ENCODE measurements at regions not wholly inside any gene's neighbourhood (a gene's known extent, or its start where the extent isn't known, plus 50 kb on each side); places are given as distances from the start of the nearest gene placed in this dataset.

DNA sequence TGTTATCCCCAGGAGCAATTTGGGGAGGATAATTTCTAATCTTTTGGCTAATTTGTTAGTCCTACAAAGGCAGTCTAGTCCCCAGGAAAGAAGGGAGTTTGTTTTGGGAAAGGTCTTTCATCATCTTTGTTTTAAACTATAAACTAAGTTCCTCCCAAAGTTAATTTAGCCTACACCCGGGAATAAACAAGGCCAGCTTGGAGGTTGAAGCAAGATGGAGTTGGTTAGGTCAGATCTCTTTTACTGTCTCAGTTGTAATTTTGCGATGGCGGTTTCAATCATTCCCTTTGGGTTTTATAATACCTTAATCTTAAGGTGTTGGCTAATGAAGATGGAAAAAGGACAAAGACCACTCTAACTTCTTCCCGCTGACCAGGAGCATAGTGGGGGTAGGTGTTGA is 166.4 kb upstream of the NAMPT start:
- POLR2A ChIA-PET = no interaction called here
- Histone ChIP-seq H3K27ac (ENCODE audit: low read length in 2 of 2) (no peak overlapping the region), H2AFZ (ENCODE audit: insufficient read depth, low read depth, low read length, poor library complexity, severe bottlenecking) (no peak overlapping the region), H3K79me2 (ENCODE audit: control insufficient read depth, insufficient read depth, low read length) (no peaks in the 10 kb centered on the region), H4K20me1 (ENCODE audit: control insufficient read depth, insufficient read depth, low read length, poor library complexity, severe bottlenecking) (no peaks in the 10 kb centered on the region), H3K4me1 (ENCODE audit: control insufficient read depth in 2 of 2, insufficient read depth in 2 of 2, low read length in 2 of 2) (no peaks in the 10 kb centered on the region), H3K4me2 (replicated peaks; ENCODE audit: low read depth, low read length, poor library complexity, severe bottlenecking) (no peak overlapping the region), H3K36me3 (replicated peaks in 1 of 2; ENCODE audit: control extremely low read depth in 1 of 2, control insufficient read depth in 1 of 2, extremely low read depth in 1 of 2, insufficient read depth in 2 of 2, low read length in 1 of 2) (no peaks in the 10 kb centered on the region), H3K27me3 (replicated peaks in 1 of 4; ENCODE audit: control extremely low read depth in 1 of 4, control insufficient read depth in 3 of 4, insufficient read depth in 4 of 4, low read length in 3 of 4) (peaks cover 0 to 9% (median 1%) of the 10 kb centered on the region in 4 experiments), H3K9ac (ENCODE audit: low read length) (no peak overlapping the region), H3K4me3 (ENCODE audit: control extremely low read depth in 1 of 5, extremely low read depth in 1 of 5, insufficient read depth in 1 of 5, low read depth in 2 of 5, low read length in 4 of 5) (no peak overlapping the region), H3K9me3 (ENCODE audit: control extremely low read depth in 1 of 3, control insufficient read depth in 2 of 3, insufficient read depth in 1 of 3, low read length in 2 of 3) (peaks cover 0 to 17% (median 3%) of the 10 kb centered on the region in 3 donors)
- DNase-seq = no peak
- Mint-ChIP-seq H3K9me3 (ENCODE audit: insufficient read depth) (no peaks in the 10 kb centered on the region), H3K4me1 (no peaks in the 10 kb centered on the region), H3K4me3 (no peak overlapping the region), H3K27ac (no peak overlapping the region), H3K27me3 (peaks cover 3% of the 10 kb centered on the region)
- no peak for TF ChIP-seq EZH2 (IDR thresholded peaks at IDR 0.05; ENCODE audit: borderline replicate concordance, insufficient read depth, low read depth, low read length, poor library complexity, severe bottlenecking)
- TF ChIP-seq, protein P1, sequence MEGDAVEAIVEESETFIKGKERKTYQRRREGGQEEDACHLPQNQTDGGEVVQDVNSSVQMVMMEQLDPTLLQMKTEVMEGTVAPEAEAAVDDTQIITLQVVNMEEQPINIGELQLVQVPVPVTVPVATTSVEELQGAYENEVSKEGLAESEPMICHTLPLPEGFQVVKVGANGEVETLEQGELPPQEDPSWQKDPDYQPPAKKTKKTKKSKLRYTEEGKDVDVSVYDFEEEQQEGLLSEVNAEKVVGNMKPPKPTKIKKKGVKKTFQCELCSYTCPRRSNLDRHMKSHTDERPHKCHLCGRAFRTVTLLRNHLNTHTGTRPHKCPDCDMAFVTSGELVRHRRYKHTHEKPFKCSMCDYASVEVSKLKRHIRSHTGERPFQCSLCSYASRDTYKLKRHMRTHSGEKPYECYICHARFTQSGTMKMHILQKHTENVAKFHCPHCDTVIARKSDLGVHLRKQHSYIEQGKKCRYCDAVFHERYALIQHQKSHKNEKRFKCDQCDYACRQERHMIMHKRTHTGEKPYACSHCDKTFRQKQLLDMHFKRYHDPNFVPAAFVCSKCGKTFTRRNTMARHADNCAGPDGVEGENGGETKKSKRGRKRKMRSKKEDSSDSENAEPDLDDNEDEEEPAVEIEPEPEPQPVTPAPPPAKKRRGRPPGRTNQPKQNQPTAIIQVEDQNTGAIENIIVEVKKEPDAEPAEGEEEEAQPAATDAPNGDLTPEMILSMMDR (IDR thresholded peaks at IDR 0.05) = no peak
- WGBS (ENCODE audit: insufficient coverage) = no CpG with 5 or more reads among the region's 4 CpGs
- no peak for ATAC-seq (ENCODE audit: low read depth)
- intact Hi-C loops (cut with micrococcal nuclease) = no loop called here
- CTCF ChIA-PET = no interaction called here

DNA sequence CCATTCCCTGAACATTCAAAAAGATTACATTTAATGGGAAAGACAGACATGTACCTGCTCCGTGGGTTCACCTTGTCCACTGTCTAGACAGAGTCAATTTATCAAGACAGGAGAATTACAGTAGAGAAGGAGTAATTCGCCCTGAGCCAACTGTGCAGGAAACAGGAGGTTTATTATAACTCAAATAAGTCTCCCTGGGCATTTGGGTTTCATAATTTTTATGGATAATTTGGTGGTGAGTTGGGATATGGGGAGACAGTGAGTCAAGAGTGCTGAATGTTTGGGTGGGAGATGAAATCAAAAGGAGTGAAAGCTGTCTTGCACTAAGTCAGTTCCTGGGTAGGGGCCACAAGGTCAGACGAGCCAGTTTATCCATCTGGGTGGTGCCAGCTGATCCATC is 165.9 kb upstream of the NAMPT start:
- Mint-ChIP-seq H3K27ac (no peak overlapping the region), H3K4me1 (no peaks in the 10 kb centered on the region), H3K27me3 (peaks cover 3% of the 10 kb centered on the region), H3K9me3 (ENCODE audit: insufficient read depth) (no peaks in the 10 kb centered on the region), H3K4me3 (no peak overlapping the region)
- Histone ChIP-seq H3K9me3 (ENCODE audit: control extremely low read depth in 1 of 3, control insufficient read depth in 2 of 3, insufficient read depth in 1 of 3, low read length in 2 of 3) (peaks cover 0 to 17% (median 3%) of the 10 kb centered on the region in 3 donors), H3K27me3 (replicated peaks in 1 of 4; ENCODE audit: control extremely low read depth in 1 of 4, control insufficient read depth in 3 of 4, insufficient read depth in 4 of 4, low read length in 3 of 4) (peaks cover 0 to 9% (median 1%) of the 10 kb centered on the region in 4 experiments), H4K20me1 (ENCODE audit: control insufficient read depth, insufficient read depth, low read length, poor library complexity, severe bottlenecking) (no peaks in the 10 kb centered on the region), H3K4me1 (ENCODE audit: control insufficient read depth in 2 of 2, insufficient read depth in 2 of 2, low read length in 2 of 2) (no peaks in the 10 kb centered on the region), H3K4me2 (replicated peaks; ENCODE audit: low read depth, low read length, poor library complexity, severe bottlenecking) (no peak overlapping the region), H3K9ac (ENCODE audit: low read length) (no peak overlapping the region), H3K79me2 (ENCODE audit: control insufficient read depth, insufficient read depth, low read length) (no peaks in the 10 kb centered on the region), H3K4me3 (ENCODE audit: control extremely low read depth in 1 of 5, extremely low read depth in 1 of 5, insufficient read depth in 1 of 5, low read depth in 2 of 5, low read length in 4 of 5) (no peak overlapping the region), H2AFZ (ENCODE audit: insufficient read depth, low read depth, low read length, poor library complexity, severe bottlenecking) (no peak overlapping the region), H3K27ac (ENCODE audit: low read length in 2 of 2) (no peak overlapping the region), H3K36me3 (replicated peaks in 1 of 2; ENCODE audit: control extremely low read depth in 1 of 2, control insufficient read depth in 1 of 2, extremely low read depth in 1 of 2, insufficient read depth in 2 of 2, low read length in 1 of 2) (no peaks in the 10 kb centered on the region)
- POLR2A ChIA-PET = no interaction called here
- DNase-seq = no peak
- intact Hi-C loops (cut with micrococcal nuclease) = no loop called here
- no peak for ATAC-seq (ENCODE audit: low read depth)
- TF ChIP-seq, protein P1 (IDR thresholded peaks at IDR 0.05) = no peak
- TF ChIP-seq EZH2 (IDR thresholded peaks at IDR 0.05; ENCODE audit: borderline replicate concordance, insufficient read depth, low read depth, low read length, poor library complexity, severe bottlenecking) = no peak
- CTCF ChIA-PET = no interaction called here
- 72% methylated on average over 2 of the region's 3 CpGs for WGBS (ENCODE audit: insufficient coverage)
